HCT116 (cell line): ENCODE measurements at regions not wholly inside any gene's neighbourhood (a gene's known extent, or its start where the extent isn't known, plus 50 kb on each side); places are given as distances from the start of the nearest gene placed in this dataset.

ENCODE experiments used
- CBX3 ChIP-seq: IDR thresholded peaks from 2 replicates; pipeline ENCODE4 v1.6.1; 2012; ENCODE audit warnings: low read depth
- EGR1 ChIP-seq: IDR thresholded peaks from 2 replicates; pipeline ENCODE4 v1.6.1; 2012; ENCODE audit warnings: low read depth
- EZH2 ChIP-seq: fragments of 200-600 bp; sonication (generic); IDR thresholded peaks from 2 replicates; pipeline ENCODE4 v1.6.1; 2017; ENCODE audit warnings: antibody characterized with exemption, mixed run types
- EZH2phosphoT487 ChIP-seq: fragments of 200-600 bp; IDR thresholded peaks from 2 replicates; pipeline ENCODE4 v1.6.1; 2018; ENCODE audit warnings: antibody characterized with exemption, borderline replicate concordance
- FOSL1 ChIP-seq: IDR thresholded peaks from 2 replicates; pipeline ENCODE4 v1.6.1; 2012; ENCODE audit warnings: low read depth
- MAX ChIP-seq: IDR thresholded peaks from 2 replicates; pipeline ENCODE4 v1.6.1; 2012
- POLR2A ChIP-seq: IDR thresholded peaks from 2 replicates; pipeline ENCODE4 v1.7.0; 2011; ENCODE audit warnings: borderline replicate concordance; ENCODE audit not compliant: insufficient read depth, insufficient read length; ENCODE audit errors: extremely low read depth
- POLR2AphosphoS5 ChIP-seq: IDR thresholded peaks from 2 replicates; pipeline ENCODE4 v1.6.1; 2011; ENCODE audit warnings: mild to moderate bottlenecking, low read depth, low read length, moderate library complexity
- TF ChIP-seq, protein P1 (sequence below), 3 experiments: fragments of 200-600 bp in 1 of 3; sonication (generic) in 1 of 3; IDR thresholded peaks in 2 of 3; conservative IDR thresholded peaks in 1 of 3; 2 replicates each; pipeline ENCODE4 v1.5.1; 2012 to 2017; ENCODE audit warnings: low read depth in 2 of 3, low read length in 2 of 3, antibody characterized with exemption in 1 of 3, borderline replicate concordance in 1 of 3, control low read depth in 1 of 3, mild to moderate bottlenecking in 1 of 3, mixed read lengths in 1 of 3, mixed run types in 1 of 3, moderate library complexity in 1 of 3; ENCODE audit not compliant: insufficient read depth in 1 of 3

DNA sequence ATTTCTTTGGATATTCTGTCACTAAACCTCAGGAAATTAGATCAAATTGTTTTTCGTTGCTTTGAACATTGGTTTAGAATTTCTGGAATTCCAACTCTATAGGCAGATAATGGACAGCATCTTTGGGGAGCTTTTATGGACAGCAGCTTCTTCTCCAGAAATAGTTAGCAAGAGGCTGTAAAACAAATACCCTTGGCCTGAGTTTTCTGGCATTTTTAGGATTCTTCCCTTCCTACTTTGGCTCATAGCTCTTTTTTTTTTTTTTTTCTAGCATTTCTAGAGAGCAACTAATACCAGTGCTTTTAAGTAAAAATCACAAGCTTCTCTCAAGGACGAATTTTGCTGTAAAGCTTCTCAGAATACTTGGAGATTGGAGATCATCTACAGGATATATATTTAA is 169.8 kb upstream of the SPRY2 start:
- TF ChIP-seq FOSL1 (no peak), EZH2phosphoT487 (no peak), CBX3 (no peak), EZH2 (no peak), POLR2A (no peak), EGR1 (no peak), MAX (no peak), POLR2AphosphoS5 (no peak)
- TF ChIP-seq, protein P1, sequence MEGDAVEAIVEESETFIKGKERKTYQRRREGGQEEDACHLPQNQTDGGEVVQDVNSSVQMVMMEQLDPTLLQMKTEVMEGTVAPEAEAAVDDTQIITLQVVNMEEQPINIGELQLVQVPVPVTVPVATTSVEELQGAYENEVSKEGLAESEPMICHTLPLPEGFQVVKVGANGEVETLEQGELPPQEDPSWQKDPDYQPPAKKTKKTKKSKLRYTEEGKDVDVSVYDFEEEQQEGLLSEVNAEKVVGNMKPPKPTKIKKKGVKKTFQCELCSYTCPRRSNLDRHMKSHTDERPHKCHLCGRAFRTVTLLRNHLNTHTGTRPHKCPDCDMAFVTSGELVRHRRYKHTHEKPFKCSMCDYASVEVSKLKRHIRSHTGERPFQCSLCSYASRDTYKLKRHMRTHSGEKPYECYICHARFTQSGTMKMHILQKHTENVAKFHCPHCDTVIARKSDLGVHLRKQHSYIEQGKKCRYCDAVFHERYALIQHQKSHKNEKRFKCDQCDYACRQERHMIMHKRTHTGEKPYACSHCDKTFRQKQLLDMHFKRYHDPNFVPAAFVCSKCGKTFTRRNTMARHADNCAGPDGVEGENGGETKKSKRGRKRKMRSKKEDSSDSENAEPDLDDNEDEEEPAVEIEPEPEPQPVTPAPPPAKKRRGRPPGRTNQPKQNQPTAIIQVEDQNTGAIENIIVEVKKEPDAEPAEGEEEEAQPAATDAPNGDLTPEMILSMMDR (IDR thresholded peaks at IDR 0.05 in 2 of 3, conservative IDR thresholded peaks at IDR 0.05 in 1 of 3; ENCODE audit: borderline replicate concordance in 1 of 3, insufficient read depth in 1 of 3, low read depth in 2 of 3, low read length in 2 of 3): no peak
